RPMI8226 (cell line): ENCODE measurements at regions not wholly inside any gene's neighbourhood (a gene's known extent, or its start where the extent isn't known, plus 50 kb on each side); places are given as distances from the start of the nearest gene placed in this dataset.
A peak's percentile ranks its signal among the peaks of the same experiment; 100 is the strongest.

Experiments
- DNase-seq: peaks from one replicate; pipeline ENCODE4 v3.0.0-alpha.2; 2015

DNA sequence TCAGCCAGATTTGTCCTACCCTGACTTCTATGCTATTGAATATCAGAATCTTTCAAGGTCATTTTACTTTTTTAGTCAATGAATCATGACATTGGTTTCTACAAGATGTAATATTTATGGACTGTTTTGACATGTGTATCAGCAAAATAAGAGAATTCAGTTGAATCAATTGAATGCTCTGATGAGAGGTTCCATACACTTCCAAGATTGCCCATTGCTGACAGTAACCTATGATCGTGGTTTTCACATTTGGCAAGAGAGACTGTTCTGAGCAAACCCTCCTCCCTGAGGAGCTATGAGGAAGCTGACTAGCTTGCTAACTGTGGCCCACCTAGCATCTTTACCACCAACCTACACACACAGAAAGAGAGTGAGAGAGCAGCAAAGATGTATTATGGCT is 56.7 kb upstream of the FST start:
- no peak for DNase-seq

DNA sequence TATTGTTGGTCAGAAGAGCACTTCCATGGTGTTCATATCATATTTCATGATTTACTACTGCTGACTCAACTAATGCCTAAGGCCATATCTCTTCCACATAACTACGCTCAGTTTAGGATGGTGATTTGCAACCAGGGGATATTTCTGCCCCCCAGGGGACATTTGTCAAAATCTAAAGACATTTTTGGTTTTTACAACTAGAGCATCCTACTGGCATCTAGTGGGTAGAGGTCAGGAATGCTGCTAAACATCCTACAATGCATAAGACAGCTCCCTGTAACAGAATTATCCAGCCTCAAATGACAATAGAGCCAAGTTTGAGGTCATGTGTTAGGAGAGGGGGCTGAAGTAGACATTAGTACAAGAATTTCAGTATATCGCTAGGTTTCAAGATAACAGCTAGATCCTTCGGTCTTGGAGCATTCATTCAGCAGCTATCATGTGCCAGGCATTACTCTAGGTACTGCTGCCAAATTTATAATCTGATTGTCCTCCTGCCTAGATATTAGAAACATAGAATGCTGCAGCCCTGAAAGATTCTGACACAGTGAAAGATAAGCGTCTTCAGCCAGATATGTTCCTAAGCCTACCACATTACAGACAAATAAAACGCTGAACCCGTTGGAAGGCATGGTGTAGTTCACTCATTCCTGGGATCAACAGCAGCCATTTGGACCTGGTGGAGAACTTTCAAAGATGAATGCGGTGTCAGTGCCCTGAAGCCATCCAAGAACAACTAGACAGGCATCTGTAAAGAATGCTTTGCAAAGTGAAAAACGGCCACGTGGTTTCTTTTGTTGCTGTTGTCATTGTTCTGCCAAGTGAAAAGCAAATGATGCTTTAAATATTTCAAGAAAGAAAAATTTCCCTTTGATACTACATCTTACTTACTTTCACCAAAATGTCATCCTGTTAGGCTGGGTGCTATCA is 55.5 kb upstream of the FST start:
- DNase-seq = no peak

DNA sequence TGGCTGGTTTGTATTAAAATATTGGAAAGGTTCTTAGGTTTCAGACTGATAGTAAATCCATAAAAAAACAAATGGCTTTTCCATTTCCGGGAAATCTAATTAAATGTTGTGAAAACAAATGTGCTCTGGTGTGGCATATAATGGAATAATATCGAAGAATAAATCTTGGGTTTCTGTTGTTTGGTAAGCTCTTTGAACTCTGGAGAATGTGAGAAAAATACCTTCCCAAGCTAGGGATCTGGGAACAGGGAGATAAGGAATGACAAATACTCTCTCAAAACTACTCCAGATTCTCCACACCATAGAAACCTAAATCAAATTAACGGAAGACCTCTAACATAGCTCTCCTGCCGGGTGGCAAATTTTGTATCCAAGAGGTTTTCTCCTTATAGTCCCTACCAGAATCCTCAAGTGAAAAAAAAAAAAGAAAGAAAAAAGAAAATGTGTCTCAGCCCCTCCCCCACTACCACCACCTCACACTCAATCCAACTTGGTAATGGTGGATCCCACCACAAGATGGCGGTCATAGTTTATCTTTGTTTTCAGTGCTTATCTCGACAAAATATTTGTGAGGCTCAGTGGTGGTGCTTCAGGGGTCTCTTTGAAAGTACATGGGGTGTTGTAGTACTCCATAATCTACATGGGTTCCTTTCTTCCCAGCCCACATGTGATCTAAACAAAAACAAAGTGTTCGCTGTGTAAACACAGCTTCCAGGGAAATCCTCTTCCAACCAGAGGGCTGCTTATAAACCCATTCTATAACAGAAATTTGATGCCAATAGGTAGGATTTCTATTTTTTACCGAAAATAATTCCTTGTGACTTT is 54.5 kb upstream of the FST start:
- peak; percentile 54 for DNase-seq

DNA sequence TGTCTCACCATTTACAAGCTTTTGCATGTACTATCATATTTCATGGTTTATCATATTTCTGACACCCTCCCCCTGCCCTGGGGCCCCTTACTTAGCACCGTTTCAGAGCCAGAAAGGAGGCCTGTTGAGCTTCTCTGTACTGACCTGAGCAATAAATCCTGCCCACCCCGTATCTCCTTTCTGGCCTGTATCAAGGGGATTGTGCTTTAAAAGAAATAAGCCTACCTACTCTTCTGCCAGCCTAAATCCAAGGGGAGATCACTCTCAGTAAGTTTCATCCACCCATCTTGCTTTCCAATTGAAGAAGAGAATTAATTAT is 54.0 kb upstream of the FST start:
- DNase-seq = no peak

DNA sequence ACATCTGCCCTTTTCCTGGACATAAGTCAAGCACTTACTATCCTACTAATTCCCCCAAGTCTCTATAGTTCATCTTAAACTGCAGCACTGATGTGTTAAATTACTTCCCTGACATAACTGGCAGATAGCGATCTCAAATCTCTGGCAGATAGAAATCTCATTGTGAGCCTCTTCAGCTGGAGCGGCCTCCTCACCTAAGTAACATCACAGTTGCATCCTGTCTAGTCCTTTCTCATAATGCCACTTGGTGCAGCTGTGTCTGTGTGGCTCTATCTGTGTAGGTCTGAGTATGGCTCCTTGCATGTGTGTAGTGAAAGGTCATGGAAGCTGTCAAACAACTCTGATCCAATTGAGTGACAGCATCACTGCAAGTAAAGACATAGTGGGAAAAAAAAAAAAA is 53.6 kb upstream of the FST start:
- no peak for DNase-seq

DNA sequence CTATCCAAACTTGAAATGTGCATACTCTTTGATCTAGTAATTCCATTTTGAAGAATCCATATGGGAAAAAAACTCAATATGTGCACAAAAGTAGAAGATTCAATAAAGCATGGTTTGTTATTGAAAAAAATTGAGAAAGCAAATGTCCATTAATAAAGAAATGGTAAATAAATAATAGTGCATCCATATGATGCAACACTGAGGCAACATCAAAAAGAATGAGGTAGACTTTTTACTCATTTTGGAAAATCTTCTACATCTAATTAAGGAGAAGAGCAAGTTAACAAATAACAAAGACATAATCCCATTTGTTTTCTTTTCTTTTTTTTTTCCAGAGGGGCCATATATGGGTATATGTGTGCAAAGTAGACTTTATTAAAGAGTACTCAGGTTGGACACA is 52.5 kb upstream of the FST start:
- DNase-seq = no peak

DNA sequence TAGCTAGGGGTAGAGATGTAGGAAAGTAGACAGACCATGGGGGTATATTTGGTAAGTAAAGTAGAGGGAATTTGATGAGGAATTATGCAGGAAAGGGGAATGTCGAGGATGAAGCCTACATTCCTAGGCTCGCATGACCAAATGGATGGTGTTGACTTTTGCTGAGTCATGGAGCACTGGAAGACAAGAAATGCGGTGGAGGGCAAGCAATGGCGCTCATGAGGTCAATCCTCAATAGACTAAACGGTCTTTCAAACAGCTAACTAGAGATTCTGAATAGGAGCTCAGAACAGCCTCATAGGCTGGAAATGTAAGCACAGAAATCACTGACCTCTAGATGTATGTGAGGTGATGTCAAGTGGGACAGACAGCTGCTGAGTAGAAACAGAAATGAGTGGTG is 50.7 kb upstream of the FST start:
- DNase-seq = no peak

DNA sequence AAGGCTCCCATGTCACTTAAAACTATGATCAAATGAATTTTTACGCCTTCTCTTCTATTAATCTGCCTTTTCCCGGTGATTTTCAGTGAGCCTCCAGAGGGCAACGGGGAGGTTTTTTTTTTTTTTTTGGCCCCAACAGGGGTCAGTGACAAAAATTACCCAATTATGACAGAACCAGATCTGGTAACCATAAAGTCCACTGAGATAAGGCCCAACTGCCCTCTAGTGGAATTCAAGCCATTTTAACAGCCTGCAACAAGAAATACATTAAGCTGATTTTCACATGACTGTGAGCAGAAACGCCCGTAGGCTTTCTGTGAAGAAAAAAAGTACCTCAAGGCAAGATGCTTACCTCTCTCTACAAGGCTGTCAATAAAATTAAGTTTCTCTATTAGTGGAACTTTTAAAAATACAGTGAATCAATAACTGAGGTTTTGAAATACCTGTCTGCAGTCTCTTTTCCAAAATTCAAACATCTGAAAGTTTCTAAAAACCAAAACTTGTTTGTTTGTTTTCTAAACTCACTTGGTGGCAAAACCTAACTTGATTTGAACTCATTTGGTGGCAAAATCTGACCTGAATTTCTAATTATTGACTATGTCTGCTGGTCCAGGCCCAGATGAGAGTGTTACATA is 49.7 kb upstream of the FST start:
- no peak for DNase-seq
